HUDEP-2 (cell line): ENCODE measurements at regions not wholly inside any gene's neighbourhood (a gene's known extent, or its start where the extent isn't known, plus 50 kb on each side); places are given as distances from the start of the nearest gene placed in this dataset.
A peak's percentile ranks its signal among the peaks of the same experiment; 100 is the strongest.
"Not testable (repeated sequence)": the region's sequence is repeated elsewhere in the genome, so short reads cannot be mapped to it uniquely, and the experiment has no call there.

Experiments
- DNase-seq, 76 experiments: peaks; one replicate each; lab custom pipeline; 2025; ENCODE audit not compliant: unreplicated experiment in 76 of 76; lab: John Stamatoyannopoulos, UW

DNA sequence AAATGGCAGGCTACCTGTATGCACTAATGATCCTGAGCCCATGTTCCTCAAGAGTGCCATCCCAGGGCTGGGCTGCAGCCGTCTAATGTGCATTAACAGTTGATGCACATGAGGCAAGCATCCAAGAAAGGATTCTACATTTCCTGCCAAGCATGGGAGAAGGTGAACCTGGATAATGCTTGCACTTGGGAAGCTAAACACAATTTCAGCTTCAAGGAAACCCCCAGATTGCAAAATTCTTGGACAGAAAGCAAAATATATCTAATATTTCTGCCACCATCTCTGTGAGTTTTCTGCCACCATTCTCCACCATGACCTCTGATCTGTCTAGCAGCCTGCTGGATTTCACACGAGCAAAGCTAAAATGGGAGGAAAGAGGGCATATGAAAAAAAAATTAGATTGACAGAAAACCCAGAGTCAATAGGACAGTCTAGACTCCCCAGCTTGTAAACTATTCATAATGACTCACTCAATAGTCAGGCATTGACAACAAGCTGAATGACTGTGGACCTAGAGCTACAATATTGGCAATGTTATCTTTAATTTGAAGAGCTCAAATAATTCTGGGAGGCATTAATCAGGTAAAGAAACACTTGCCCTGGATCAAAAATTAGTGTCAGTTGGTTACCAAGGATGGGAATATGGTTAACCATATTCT is 91.9 kb upstream of the BCL2L14 start:
- no peak for DNase-seq

DNA sequence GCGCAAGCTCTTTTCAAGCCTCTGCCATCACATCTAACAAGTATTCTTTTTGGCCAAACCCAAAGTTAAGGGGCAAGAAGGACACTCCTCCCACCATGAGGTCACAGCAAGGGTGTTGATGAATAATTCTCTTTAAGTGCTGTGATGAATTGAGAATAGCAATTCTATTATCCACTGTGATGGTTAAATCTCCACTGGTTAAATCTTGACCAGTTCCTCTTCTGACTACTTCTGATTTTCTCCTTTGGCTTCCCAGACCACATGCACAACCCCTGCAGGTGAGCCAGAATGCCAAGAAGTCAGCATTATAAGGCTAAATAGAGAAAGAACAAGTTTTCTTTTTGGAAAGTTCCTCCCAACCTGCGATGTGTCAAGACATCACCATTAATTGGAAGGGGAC is 90.6 kb upstream of the BCL2L14 start:
- no peak for DNase-seq

DNA sequence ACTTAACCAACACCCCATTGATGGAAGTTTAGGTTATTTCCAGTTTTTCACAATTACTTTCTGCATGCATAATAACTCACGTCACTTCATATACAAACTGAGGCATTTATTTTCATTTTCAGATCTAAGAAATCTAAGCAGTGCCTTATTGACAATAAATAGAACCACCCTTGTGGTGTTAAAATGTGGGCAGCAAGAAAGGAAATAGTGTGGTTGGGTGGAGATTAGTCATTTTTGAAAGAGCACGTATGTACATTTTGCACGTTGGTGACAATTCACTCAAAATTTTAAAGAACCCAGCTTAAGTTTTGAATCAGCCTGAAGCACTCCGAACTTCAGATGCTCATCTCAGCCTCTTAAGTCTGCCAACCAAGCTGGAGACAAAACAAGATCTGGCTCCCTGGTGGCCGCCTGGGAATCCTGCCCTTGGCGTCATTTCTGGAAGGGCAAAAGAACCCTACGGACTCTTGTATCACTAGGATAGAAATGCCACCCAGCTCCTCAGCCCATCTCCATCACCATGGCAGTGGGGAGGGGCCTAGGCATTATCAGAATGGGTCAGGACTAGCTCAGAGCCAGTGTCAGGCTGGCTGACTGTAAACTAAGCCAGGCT is 89.5 kb upstream of the BCL2L14 start:
- DNase-seq = no peak

DNA sequence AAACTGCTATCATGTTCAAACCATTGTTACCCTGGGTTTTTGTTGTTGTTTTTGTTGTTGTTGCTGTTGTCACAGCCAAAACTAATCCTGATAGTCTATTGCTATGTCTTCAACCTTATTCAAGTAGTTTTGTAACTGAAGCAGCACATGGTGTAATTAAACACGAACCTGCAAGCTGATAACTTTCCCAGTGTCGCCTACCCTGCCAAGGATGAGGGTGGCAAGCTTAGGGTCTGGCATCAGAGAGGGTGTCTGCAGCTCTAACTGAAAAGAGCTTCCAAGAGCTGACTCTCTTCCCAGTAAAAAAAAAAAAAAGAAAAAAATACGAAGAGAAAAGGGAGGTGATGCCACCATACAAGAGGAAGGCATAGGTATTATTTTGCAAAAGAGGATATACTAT is 86.3 kb upstream of the BCL2L14 start:
- DNase-seq = no peak

DNA sequence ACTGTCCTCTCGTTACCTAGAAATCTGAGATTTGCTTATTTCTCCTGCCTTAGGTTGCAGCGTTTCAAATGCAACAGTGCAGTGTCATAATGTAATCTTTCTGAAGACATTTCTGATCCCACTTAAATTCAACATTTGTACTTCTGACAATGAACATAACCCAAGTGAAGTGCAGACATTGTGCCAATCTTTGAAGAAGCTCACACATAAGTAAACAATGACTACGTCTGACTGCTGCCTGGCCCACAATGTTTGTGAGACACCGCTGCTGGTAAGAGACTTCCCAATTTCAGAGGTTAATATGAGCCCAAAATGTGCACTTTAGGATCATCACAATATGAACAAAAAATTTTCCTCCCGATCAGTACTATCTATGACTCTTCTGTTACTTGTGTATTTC is 84.6 kb upstream of the BCL2L14 start:
- DNase-seq = no peak

DNA sequence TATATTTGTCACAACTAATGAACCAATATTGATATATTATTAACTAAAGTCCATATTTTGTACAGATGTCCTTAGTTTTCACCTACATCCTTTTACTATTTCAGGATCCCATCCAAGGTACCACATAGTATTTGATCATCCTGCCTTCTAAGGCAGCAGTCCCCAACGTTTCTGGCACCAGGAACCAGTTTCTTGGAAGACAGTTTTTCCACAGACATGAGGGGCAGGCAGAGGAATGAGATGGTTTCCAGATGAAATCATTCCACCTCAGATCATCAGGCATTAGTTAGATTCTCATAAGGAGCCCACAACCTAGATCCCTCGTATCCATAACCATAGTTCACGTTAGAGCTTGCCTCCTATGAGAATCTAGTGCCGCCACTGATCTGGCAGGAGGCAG is 82.8 kb upstream of the BCL2L14 start:
- no peak for DNase-seq

DNA sequence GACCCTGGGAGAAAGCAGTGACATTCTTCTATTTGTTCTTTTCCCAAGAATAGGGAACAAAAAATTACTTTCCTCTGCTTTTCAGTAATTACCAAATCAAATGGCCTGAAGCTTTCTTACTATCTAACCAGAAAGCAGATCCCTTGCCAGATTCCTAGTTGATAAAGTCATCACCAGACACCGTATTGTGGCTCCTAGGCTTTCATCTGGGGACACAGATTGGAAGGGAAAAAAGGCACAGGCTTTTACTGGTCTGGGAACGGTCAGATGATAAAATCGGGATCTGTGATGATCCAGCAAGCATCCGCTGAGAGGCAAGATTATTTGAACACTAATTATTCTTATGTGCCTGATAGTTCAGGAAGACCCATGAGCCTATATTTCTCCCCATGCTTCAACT is 79.1 kb upstream of the BCL2L14 start:
- DNase-seq = no peak

DNA sequence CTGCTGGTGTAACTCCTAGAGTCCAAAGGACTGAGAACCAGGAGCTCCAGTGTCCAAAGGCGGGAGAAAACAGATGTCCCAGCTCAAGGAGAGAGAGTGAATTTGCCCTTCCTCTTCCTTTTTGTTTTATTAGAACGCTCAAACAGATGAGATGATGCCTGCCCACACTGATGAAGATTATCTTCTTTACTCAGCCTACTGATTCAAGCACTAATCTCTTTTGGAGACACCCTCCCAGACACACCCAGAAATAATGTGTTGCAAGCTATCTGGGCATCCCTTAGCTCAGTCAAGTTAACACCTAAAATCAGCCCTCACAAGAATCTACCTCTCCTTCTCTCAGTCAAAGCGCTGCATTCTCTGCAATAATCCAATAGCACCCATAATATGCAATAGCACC is 78.2 kb upstream of the BCL2L14 start:
- no peak for DNase-seq

DNA sequence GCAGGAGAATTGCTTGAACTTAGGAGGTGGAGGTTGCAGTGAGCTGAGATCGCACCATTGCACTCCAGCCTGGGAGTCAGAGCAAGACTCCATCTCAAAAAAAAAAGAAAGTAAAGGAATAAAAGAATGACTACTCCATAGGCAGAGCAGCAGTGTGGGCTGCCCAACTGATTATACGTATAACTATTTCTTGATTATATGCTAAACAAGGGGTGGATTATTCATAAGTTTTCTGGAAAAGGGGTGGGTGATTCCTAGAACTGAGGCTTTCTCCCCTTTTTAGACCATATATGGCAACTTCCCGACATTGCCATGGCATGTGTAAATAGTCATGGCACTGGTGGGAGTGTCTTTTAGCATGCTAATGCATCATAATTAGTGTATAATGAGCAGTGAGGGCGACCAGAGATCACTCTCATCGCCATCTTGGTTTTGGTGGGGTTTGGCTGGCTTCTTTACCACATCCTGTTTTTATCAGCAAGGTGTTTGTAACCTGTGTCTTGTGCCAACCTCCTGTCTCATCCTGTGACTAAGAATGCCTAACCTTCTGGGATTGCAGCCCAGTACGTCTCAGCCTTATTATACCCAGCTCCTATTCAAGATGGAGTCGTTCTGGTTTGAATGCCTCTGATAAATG is 72.3 kb upstream of the BCL2L14 start:
- not testable (repeated sequence) for DNase-seq

DNA sequence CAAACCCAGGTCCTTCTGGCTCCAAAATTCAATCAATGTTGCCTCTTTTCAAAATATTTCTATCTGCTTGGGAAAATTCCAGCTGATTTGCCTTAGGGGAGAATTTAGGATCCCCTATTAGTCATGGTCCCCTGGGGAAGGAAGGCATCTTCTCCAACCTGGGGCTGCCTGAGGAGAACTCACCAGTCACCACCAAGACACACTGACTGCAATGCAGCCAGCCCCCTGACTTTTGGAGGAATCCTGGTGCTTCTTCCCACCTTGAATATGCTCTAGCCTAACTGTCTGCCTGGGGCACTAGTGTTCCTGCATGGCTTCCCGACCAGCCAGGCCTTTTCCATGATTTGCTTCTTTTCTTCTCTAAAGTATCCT is 71.8 kb upstream of the BCL2L14 start:
- no peak for DNase-seq

DNA sequence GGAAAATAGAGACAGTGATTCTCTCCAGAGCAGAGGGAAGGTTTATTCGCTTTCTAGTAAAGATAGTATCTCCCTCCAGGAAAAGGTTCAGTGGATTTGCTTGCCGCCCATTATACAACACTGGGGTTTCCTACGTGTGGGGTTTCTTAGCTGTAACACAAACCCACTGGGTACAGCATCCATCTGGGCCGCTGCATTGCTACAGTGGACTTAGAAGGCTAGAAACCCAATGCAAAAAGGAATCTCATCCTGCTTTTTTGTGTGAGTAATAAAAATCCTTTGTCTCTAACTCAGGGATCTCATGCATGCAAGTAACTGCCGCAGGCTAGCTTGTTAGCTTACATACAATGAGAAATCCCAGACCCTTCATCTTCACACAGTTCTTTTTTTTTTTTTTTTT is 67.1 kb upstream of the BCL2L14 start:
- no peak for DNase-seq

DNA sequence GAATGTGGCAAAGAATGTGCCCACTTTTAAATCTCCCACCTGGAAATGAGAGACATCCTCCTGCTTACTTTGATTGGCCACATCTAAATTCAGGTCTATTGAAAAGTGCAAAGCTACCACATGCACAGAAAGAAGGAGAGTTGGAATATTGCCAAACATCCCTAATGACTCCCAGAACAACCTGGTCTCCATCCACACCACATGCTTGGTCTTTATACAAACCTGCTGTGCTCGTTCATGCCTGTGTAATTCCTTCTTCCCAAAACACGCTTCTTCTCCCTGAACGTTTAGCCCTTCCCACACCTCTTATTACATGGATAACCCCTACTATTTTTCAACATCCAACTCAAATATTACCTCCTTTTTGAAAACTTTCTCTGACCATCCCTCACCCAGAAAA is 66.2 kb upstream of the BCL2L14 start:
- DNase-seq = no peak

DNA sequence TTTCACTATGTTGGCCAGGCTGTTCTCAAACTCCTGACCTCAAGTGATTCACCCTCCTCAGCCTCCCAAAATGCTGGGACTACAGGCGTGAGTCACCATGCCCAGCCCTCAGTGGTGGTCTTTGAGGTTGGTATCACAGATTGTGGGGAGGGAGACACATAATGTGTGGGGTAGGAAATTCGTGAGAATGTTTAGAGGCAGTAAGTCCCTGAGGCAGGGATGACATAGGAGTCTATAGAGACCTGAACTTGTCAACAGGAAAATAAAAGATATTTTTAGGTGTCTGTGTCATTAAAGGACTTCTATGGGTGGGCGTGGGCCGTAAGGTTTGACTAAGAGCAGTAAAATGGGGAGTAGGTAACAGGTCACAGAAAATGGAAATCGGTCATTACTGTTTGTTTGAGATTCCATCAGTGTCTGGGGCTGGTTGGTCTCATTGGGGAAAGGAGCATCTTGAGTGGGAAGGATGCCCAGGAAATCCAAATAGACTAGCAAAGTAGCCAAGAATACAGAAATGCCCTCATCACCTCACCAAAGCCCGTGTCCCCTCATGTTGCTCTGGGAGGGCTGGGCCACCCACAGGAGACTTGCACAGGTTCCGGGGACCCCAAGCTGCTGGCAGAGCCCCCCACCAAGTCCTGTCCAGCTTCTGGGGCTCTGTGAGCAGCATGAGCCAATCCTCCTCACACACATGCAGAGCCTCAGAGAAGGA is 63.6 kb upstream of the BCL2L14 start:
- no peak for DNase-seq

DNA sequence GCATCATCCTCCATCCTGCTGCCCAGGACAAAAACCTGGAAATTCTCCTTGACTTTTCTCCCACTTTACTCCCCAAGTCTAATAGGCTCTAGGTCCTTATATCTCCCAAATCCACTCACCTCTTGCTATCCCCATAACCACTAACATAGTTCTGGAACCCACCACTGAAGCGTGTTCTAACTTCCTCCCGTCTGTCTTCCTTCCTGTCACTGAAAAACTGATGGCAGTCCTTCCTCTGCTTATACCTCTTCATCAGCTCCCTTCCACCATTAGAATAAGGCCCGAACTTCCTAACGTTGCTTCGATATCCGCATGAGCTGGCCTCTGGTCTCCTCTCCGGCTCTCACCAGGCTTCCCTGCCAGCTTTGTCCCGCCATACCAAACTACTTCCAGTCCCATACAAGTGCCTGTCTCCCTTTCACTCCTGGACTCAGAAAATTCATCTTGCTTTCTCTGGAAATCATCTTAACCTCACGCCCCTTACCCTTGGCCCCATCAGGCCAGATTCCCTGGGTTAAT is 63.0 kb upstream of the BCL2L14 start:
- DNase-seq = no peak

DNA sequence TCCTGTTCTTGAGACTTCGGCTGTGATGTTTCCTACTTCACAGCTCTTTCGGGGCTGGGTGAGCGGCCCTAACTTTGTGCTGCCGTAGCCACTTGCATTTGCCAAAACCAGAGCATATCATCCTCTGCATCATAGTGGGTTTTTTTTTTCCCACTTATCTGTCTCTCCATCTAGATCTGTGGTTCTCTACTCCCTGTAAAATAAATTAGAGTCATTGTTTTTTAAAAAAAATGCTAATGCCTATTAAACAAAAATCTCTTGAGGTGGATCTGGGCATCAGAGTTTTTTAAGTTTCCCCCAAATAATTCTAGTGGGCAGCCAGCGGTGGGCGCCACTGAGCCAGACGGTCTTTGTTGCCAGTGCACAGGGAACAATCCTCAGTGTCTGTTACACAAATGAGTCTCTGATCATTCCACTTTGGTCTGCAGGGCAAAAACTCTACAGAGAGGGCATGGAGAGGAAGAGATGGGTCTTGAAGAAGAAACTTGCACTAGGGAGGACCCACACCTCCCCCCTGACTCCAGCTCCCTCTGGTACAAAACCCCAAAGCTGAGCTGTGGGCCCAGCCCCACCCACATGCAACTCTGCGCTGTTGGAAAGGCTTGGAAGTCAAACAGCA is 62.4 kb upstream of the BCL2L14 start:
- no peak for DNase-seq

DNA sequence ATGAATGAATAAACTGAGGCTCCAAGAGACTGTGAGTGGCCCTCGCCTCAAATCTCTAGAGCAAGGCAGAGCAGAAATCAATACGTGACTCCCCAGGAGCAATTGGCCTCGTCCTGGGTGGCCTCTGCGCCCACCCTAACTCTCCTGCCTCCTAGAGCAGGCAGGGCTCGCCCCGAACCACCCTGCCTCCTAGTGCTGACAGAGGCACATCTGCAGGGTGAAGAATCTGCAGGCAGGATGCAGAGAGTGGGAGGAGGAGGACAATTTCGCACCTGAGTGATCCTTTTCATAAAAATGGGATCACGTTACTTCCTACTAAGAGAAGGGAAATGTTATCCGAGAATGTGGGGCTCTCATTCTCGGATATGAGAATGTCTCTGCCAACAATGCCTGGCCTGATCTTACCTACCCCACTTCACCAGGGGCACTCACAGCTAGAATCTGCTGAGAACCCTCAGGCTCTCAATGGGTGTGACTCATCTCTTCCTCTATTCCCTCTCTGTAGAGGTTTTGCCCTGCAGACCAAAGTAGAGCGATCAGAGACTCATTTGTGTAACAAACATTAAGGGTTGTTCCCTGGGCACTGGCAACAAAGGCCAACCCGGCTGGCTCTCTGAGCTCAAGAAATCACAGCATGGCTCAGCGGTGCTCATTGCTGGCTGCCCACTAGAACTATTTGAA is 61.7 kb upstream of the BCL2L14 start:
- peak in 1 of 76 experiments; percentile 1 for DNase-seq

DNA sequence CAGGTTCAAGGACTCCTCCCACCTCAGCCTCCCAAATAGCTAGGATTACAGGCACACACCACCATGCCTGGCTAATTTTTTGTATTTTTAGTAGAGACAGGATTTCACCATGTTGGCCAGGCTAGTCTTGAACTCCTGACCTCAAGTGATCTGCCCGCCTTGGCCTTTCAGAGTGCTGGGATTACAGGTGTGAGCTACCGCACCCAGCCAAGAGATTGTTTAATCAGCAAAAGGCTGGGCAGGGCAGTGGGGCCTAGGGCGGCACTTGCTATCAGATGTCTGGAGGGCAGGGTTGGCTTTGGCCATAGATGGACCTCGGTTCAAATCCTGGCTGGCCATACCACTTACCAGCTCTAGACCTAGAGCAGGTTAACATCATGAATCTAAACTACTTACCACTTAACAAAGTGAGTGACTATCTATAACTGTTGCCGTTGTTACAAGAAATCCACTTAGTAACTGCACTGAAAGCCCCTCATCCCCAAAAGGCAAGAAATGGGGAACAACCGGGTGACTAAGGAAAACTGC is 60.9 kb upstream of the BCL2L14 start:
- not testable (repeated sequence) for DNase-seq

DNA sequence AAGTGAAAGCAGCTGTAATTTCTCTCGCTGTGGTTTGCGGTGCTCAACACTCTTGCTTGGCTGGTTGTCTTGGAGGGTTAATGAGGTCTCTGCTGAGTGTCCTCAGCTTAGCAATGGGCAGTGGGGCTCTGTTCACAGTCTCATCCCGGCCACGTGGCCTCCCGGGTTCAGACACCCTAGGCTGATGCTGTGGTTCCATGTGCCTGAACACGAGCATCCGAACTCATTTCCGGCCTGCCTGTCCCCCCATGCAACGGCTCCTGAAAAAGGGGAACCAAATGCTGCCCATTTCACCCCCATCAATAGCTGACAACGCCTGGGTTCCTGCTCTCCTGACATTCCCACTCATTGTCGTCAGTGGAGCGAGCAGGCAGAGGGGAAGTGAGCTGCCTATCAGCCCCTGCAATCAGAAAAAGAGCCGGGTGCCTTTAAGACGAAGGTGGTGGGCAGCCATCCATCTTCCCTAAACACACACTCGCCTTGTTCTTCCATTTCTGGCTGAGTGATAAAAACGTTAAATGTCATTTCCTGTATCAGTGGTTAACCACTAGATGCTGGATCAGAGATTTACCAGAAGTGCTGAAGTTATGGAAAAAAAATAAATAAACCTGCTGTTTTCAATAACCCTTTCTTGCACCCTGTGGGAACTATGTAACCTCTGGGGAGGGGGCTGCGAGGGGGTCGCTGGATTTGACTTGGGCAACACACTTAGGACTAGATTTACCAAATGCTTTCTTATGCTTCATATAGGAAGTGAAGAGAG is 60.3 kb upstream of the BCL2L14 start:
- DNase-seq = peak in 5 of 76 experiments; percentile 1 to 22 (median 6)

DNA sequence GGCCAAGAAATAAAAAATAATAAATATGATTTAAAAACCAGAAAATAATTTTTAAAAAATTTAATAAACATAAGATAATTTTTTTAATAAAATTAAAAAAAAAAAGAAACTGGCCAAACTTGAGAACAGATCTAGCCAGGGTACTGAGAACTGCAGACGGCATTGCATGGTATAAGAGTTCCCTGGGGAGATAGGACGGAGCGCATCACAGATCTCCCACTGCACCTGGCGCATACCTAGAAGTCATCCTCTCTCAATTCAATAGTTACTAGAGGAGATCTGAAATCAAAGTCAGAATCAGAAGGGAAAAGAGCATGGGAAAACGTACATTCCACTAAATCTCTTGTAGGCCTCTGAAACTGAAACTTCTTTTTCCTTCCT is 58.9 kb upstream of the BCL2L14 start:
- no peak for DNase-seq
